ENCODE measurements at regions not wholly inside any gene's neighbourhood (a gene's known extent, or its start where the extent isn't known, plus 50 kb on each side); places are given as distances from the start of the nearest gene placed in this dataset.
"Not testable (repeated sequence)": the region's sequence is repeated elsewhere in the genome, so short reads cannot be mapped to it uniquely, and the experiment has no call there.

- no peak for DNase-seq (ENCODE audit: extremely low spot score in 2 of 2)
- intact Hi-C loops (cut with DNase I), result no loop called here
- no peak for TF ChIP-seq CTCF (IDR thresholded peaks at IDR 0.05)
- no peak for TF ChIP-seq POLR2A (IDR thresholded peaks at IDR 0.05)
- TF ChIP-seq POLR2AphosphoS5 (IDR thresholded peaks at IDR 0.05; ENCODE audit: insufficient read depth in 1 of 2, low read depth in 1 of 2), result no peak
- no peaks in the 10 kb centered on the region for H3K27me3 ChIP-seq
- no peak overlapping the region for H3K27ac ChIP-seq
- no peaks in the 10 kb centered on the region for H3K9me3 ChIP-seq
- no peaks in the 10 kb centered on the region for H3K4me1 ChIP-seq
- H3K4me3 ChIP-seq, result no peak overlapping the region
- H3K36me3 ChIP-seq, result no peaks in the 10 kb centered on the region
Measured at GRCh38 chr11:25252854-25253253, 756.0 kb downstream of the LUZP2 start.

GRCh38 chr11:25263861-25264260, 767.0 kb downstream of the LUZP2 start:
- H3K9me3 ChIP-seq; intact Hi-C loops (cut with DNase I); H3K4me3 ChIP-seq; H3K4me1 ChIP-seq; H3K27me3 ChIP-seq; DNase-seq (ENCODE audit: extremely low spot score in 2 of 2); H3K27ac ChIP-seq; H3K36me3 ChIP-seq: not testable (repeated sequence)

GRCh38 chr11:25271301-25271700, 774.4 kb downstream of the LUZP2 start:
- Histone ChIP-seq H3K27me3 (no peaks in the 10 kb centered on the region), H3K4me3 (no peak overlapping the region), H3K36me3 (no peaks in the 10 kb centered on the region), H3K27ac (no peak overlapping the region), H3K4me1 (no peaks in the 10 kb centered on the region), H3K9me3 (no peaks in the 10 kb centered on the region)
- intact Hi-C loops (cut with DNase I), result no loop called here
- TF ChIP-seq CTCF (IDR thresholded peaks at IDR 0.05) (no peak), POLR2AphosphoS5 (IDR thresholded peaks at IDR 0.05; ENCODE audit: insufficient read depth in 1 of 2, low read depth in 1 of 2) (no peak), POLR2A (IDR thresholded peaks at IDR 0.05) (no peak)
- DNase-seq (ENCODE audit: extremely low spot score in 2 of 2), result no peak

GRCh38 chr11:25272214-25272613, 775.4 kb downstream of the LUZP2 start:
- DNase-seq (ENCODE audit: extremely low spot score in 2 of 2), result no peak
- Histone ChIP-seq H3K27me3 (no peaks in the 10 kb centered on the region), H3K27ac (no peak overlapping the region), H3K4me3 (no peak overlapping the region), H3K36me3 (no peaks in the 10 kb centered on the region), H3K4me1 (no peaks in the 10 kb centered on the region), H3K9me3 (no peaks in the 10 kb centered on the region)
- TF ChIP-seq POLR2AphosphoS5 (IDR thresholded peaks at IDR 0.05; ENCODE audit: insufficient read depth in 1 of 2, low read depth in 1 of 2) (no peak), CTCF (IDR thresholded peaks at IDR 0.05) (no peak), POLR2A (IDR thresholded peaks at IDR 0.05) (no peak)
- intact Hi-C loops (cut with DNase I), result no loop called here

GRCh38 chr11:25280821-25281220, 784.0 kb downstream of the LUZP2 start:
- H3K27ac ChIP-seq; H3K4me1 ChIP-seq; H3K27me3 ChIP-seq; H3K36me3 ChIP-seq; H3K9me3 ChIP-seq; intact Hi-C loops (cut with DNase I); H3K4me3 ChIP-seq; DNase-seq (ENCODE audit: extremely low spot score in 2 of 2): not testable (repeated sequence)

GRCh38 chr11:25293166-25293565, 796.3 kb downstream of the LUZP2 start:
- no peaks in the 10 kb centered on the region for H3K27me3 ChIP-seq
- no peak overlapping the region for H3K4me3 ChIP-seq
- no peaks in the 10 kb centered on the region for H3K36me3 ChIP-seq
- TF ChIP-seq CTCF (IDR thresholded peaks at IDR 0.05) (no peak), POLR2A (IDR thresholded peaks at IDR 0.05) (no peak), POLR2AphosphoS5 (IDR thresholded peaks at IDR 0.05; ENCODE audit: insufficient read depth in 1 of 2, low read depth in 1 of 2) (no peak)
- no peak for DNase-seq (ENCODE audit: extremely low spot score in 2 of 2)
- no peaks in the 10 kb centered on the region for H3K9me3 ChIP-seq
- intact Hi-C loops (cut with DNase I), result no loop called here
- H3K27ac ChIP-seq, result no peak overlapping the region
- H3K4me1 ChIP-seq, result no peaks in the 10 kb centered on the region

Data from vagina (tissue), 2 donors.